GM10248 (cell line): ENCODE measurements at regions not wholly inside any gene's neighbourhood (a gene's known extent, or its start where the extent isn't known, plus 50 kb on each side); places are given as distances from the start of the nearest gene placed in this dataset.

Source experiments
- CTCF ChIA-PET: fragments of 300-600 bp; sonication (Branson Sonifier 250); formaldehyde crosslinking; extraction: SDS; loops from one replicate; lab custom pipeline; 2021; ENCODE audit warnings: antibody characterized with exemption; lab: Yijun Ruan, JAX
- POLR2A ChIA-PET: fragments of 350-650 bp; sonication (Branson Sonifier 250); formaldehyde crosslinking; extraction: SDS; loops from one replicate; lab custom pipeline; 2020; ENCODE audit warnings: antibody characterized with exemption; lab: Yijun Ruan, JAX
- DNase-seq: peaks from one replicate; pipeline ENCODE4 v3.0.0; 2012; ENCODE audit errors: extremely low spot score
- CTCF ChIP-seq: IDR thresholded peaks from 2 replicates; pipeline ENCODE4 v1.5.1; 2012; ENCODE audit warnings: mild to moderate bottlenecking, low read depth; ENCODE audit errors: extremely low read depth, missing control alignments, control extremely low read depth

DNA sequence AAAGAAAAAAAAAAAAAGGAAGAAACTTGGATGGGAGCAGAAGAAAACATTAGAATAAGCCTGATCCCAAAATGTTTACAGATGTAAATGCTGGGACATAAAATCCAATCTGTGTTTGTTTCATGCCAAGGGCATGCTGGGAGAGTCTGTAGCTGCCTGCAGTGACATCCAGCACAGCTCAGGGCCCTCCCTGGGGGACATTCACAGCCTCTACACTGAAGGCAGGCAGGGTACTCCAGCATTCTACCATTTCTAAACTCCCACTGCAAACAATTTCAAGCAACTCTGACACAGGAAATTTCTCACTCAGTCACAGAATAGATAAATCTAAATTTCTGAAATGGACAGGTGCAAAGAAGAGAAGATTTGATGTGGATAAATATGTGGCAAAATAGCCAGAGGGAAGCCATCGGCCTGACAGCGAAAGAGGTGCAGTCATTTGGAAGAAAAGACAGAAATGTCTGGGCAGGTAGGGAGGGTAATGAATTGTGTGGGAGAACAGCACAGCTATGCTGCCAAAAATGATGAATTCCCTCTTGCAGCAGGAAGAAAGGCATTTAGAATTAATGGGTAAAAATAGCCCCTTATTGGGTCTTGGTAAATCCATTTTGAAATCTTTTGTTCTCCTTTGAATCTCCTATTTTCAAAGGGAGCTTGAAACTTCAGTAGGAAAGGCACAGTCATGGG, 199.4 kb downstream of the MED10 start:
- CTCF ChIA-PET = no interaction called here
- TF ChIP-seq CTCF = no peak
- DNase-seq = no peak
- POLR2A ChIA-PET = no interaction called here

DNA sequence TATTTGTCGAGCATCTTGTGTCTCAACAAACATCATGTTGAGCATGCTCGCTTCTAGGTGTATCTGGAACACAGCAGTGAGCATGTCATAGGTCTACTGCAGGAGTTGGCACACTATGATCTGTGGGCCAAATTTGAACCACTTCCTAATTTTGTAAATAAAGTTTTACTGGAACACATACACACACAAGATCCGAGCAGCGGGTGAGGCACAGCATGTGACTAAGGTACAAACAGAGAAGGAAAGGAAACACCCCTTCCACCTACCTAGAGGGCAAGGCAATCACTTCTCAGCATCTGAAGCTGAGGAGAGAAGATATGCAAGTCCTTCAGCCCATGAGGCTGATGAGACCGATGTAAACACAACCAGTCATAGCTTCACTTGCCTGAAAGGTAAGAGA, 200.4 kb downstream of the MED10 start:
- CTCF ChIA-PET = interaction anchor here (1.0 kb wide), 1 partner anchor 14 kb away, joined by 3 read pairs; no protein-coding TSS in a partner anchor

DNA sequence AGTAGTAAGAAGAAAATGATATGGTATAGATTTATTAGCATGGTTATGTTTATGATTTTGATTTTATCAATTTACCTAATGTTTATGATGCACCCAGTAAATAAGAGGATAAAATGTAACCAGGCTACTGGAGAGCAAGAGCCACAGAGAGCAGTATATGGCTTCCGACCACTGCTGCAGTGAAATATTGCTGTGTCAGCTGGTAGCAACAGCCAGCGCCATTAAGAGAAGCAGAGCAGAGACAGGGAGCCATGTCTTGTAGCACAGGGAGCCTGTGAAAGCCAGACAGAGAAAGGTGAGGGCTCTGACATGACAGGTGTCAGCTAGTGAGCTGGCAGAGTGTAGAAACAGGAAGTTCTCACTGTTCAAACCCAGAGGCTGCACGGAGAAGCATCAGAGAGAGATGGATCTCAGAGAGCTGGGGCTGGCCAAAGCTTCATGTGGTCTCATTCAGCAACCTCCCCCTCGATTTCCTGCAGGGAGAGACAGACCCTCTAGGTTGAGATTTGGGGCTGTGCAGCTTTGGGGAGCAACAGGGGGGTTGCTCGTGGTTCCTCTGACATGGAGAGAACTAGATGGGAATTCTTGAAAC, 202.1 kb downstream of the MED10 start:
- no peak for DNase-seq
- ChIA-PET CTCF (no interaction called here), POLR2A (no interaction called here)
- no peak for TF ChIP-seq CTCF

More for the DNA sequence above, 200.4 kb downstream of the MED10 start:
- DNase-seq = no peak
- POLR2A ChIA-PET = no interaction called here
- no peak for TF ChIP-seq CTCF

DNA sequence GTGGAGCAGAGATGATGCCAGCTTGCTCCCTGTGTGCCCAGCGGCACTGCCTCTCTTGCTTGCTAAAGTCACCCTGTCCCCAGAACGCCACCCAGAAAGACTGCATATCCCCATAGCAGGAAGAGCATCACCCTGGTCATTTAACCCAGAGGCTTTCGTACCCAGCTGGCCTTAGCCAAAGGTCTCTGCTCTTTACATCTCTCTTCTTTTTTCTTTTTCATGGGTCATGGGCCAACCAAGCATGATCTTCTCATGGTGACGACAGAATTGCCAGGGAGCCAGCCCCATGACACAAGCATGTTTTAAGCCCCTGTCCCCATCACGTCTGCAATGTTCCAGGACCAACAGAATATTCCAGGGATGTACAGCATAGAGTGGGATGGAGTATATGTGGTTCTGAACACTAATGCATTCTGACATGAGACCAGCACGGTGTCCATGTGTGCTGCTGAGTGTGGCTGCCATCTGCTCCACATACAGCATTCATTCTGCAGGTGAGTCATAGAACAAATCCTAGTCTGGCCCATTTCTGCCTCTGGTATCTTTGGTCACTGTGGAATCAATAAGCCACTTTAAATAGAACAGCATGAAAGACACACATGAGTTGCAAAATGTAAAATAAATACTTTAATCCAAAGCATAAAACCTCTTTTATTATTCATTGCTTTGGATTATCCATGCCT, 203.0 kb downstream of the MED10 start:
- no peak for TF ChIP-seq CTCF
- DNase-seq = no peak
- ChIA-PET CTCF (no interaction called here), POLR2A (no interaction called here)

GRCh38 chr5:6169660-6170059, 208.7 kb downstream of the MED10 start:
- no peak for TF ChIP-seq CTCF

GRCh38 chr5:6166698-6167394, 211.5 kb downstream of the MED10 start:
- DNase-seq = no peak
- ChIA-PET POLR2A (no interaction called here), CTCF (interaction anchor here (1.0 kb wide), 1 partner anchor 270 kb away, joined by 3 read pairs; no protein-coding TSS in a partner anchor)
- peak; percentile 17 for TF ChIP-seq CTCF

More at GRCh38 chr5:6169660-6170059, 208.7 kb downstream of the MED10 start:
- ChIA-PET CTCF (no interaction called here), POLR2A (no interaction called here)
- DNase-seq = no peak
